ENCODE measurements at regions not wholly inside any gene's neighbourhood (a gene's known extent, or its start where the extent isn't known, plus 50 kb on each side); places are given as distances from the start of the nearest gene placed in this dataset.

GRCh38 chr10:59073456-59074053, 102.9 kb upstream of the PHYHIPL start:
- H3K27me3 Mint-ChIP-seq (ENCODE audit: low read depth, poor library complexity) = peaks cover 5% of the 10 kb centered on the region

GRCh38 chr10:59075576-59075975, 100.9 kb upstream of the PHYHIPL start:
- no peaks in the 10 kb centered on the region for H3K9me3 Mint-ChIP-seq
- H3K36me3 Mint-ChIP-seq (ENCODE audit: low read depth) = no peaks in the 10 kb centered on the region

More at GRCh38 chr10:59073456-59074053, 102.9 kb upstream of the PHYHIPL start:
- H3K4me1 Mint-ChIP-seq = no peaks in the 10 kb centered on the region
- no peak overlapping the region for H3K4me3 Mint-ChIP-seq
- no peaks in the 10 kb centered on the region for H3K9me3 Mint-ChIP-seq
- DNase-seq = no peak
- no peak for TF ChIP-seq CTCF (IDR thresholded peaks at IDR 0.05)
- no peak overlapping the region for H3K27ac Mint-ChIP-seq
- H3K36me3 Mint-ChIP-seq (ENCODE audit: low read depth) = no peaks in the 10 kb centered on the region

GRCh38 chr10:59077855-59078254, 98.6 kb upstream of the PHYHIPL start:
- no peaks in the 10 kb centered on the region for H3K4me1 Mint-ChIP-seq
- H3K36me3 Mint-ChIP-seq (ENCODE audit: low read depth) = no peaks in the 10 kb centered on the region
- no peaks in the 10 kb centered on the region for H3K9me3 Mint-ChIP-seq
- TF ChIP-seq CTCF (IDR thresholded peaks at IDR 0.05) = no peak
- H3K27ac Mint-ChIP-seq = no peak overlapping the region
- DNase-seq = no peak
- H3K4me3 Mint-ChIP-seq = no peak overlapping the region
- H3K27me3 Mint-ChIP-seq (ENCODE audit: low read depth, poor library complexity) = peaks cover 6% of the 10 kb centered on the region

More at GRCh38 chr10:59075576-59075975, 100.9 kb upstream of the PHYHIPL start:
- no peak for TF ChIP-seq CTCF (IDR thresholded peaks at IDR 0.05)
- H3K27me3 Mint-ChIP-seq (ENCODE audit: low read depth, poor library complexity) = peaks cover 3% of the 10 kb centered on the region
- H3K4me1 Mint-ChIP-seq = no peaks in the 10 kb centered on the region
- H3K4me3 Mint-ChIP-seq = no peak overlapping the region
- H3K27ac Mint-ChIP-seq = no peak overlapping the region
- no peak for DNase-seq

GRCh38 chr10:59078978-59079377, 97.5 kb upstream of the PHYHIPL start:
- H3K27ac Mint-ChIP-seq = no peak overlapping the region
- H3K9me3 Mint-ChIP-seq = no peaks in the 10 kb centered on the region
- peaks cover 6% of the 10 kb centered on the region for H3K27me3 Mint-ChIP-seq (ENCODE audit: low read depth, poor library complexity)
- H3K36me3 Mint-ChIP-seq (ENCODE audit: low read depth) = no peaks in the 10 kb centered on the region
- no peak for TF ChIP-seq CTCF (IDR thresholded peaks at IDR 0.05)
- no peak overlapping the region for H3K4me3 Mint-ChIP-seq
- DNase-seq = no peak
- no peaks in the 10 kb centered on the region for H3K4me1 Mint-ChIP-seq

GRCh38 chr10:59079386-59080226, 96.8 kb upstream of the PHYHIPL start:
- Mint-ChIP-seq H3K9me3 (no peaks in the 10 kb centered on the region), H3K4me1 (no peaks in the 10 kb centered on the region), H3K27ac (no peak overlapping the region), H3K27me3 (ENCODE audit: low read depth, poor library complexity) (peaks cover 6% of the 10 kb centered on the region), H3K4me3 (no peak overlapping the region), H3K36me3 (ENCODE audit: low read depth) (no peaks in the 10 kb centered on the region)
- no peak for DNase-seq
- no peak for TF ChIP-seq CTCF (IDR thresholded peaks at IDR 0.05)
